ENCODE measurements at regions not wholly inside any gene's neighbourhood (a gene's known extent, or its start where the extent isn't known, plus 50 kb on each side); places are given as distances from the start of the nearest gene placed in this dataset.

GRCh38 chr5:143893638-143894037 lies 81.7 kb downstream of the HMHB1 start:
- Histone ChIP-seq H3K9me3 (ENCODE audit: severe bottlenecking) (no peaks in the 10 kb centered on the region), H3K4me3 (ENCODE audit: low read depth, low read length) (no peak overlapping the region), H3K36me3 (no peaks in the 10 kb centered on the region), H3K27ac (no peak overlapping the region), H3K27me3 (ENCODE audit: insufficient read depth, low read depth, severe bottlenecking) (no peaks in the 10 kb centered on the region)
- TF ChIP-seq CTCF (IDR thresholded peaks at IDR 0.05; ENCODE audit: low read depth, low read length), result no peak
- no peak for DNase-seq

GRCh38 chr5:143896516-143896915 lies 84.6 kb downstream of the HMHB1 start:
- Histone ChIP-seq H3K36me3 (no peaks in the 10 kb centered on the region), H3K27me3 (ENCODE audit: insufficient read depth, low read depth, severe bottlenecking) (no peaks in the 10 kb centered on the region), H3K9me3 (ENCODE audit: severe bottlenecking) (no peaks in the 10 kb centered on the region), H3K4me3 (ENCODE audit: low read depth, low read length) (no peak overlapping the region), H3K27ac (no peak overlapping the region)
- TF ChIP-seq CTCF (IDR thresholded peaks at IDR 0.05; ENCODE audit: low read depth, low read length), result no peak
- no peak for DNase-seq

- Histone ChIP-seq H3K4me3 (ENCODE audit: low read depth, low read length) (no peak overlapping the region), H3K9me3 (ENCODE audit: severe bottlenecking) (no peaks in the 10 kb centered on the region), H3K36me3 (no peaks in the 10 kb centered on the region), H3K27ac (no peak overlapping the region), H3K27me3 (ENCODE audit: insufficient read depth, low read depth, severe bottlenecking) (no peaks in the 10 kb centered on the region)
- DNase-seq, result no peak
- no peak for TF ChIP-seq CTCF (IDR thresholded peaks at IDR 0.05; ENCODE audit: low read depth, low read length)
Measured at GRCh38 chr5:143896966-143897365, 85.0 kb downstream of the HMHB1 start.

GRCh38 chr5:143898381-143898780 lies 86.4 kb downstream of the HMHB1 start:
- TF ChIP-seq CTCF (IDR thresholded peaks at IDR 0.05; ENCODE audit: low read depth, low read length), result no peak
- H3K9me3 ChIP-seq (ENCODE audit: severe bottlenecking), result no peaks in the 10 kb centered on the region
- H3K4me3 ChIP-seq (ENCODE audit: low read depth, low read length), result no peak overlapping the region
- no peaks in the 10 kb centered on the region for H3K27me3 ChIP-seq (ENCODE audit: insufficient read depth, low read depth, severe bottlenecking)
- H3K36me3 ChIP-seq, result no peaks in the 10 kb centered on the region
- H3K27ac ChIP-seq, result no peak overlapping the region
- DNase-seq, result no peak

GRCh38 chr5:143898916-143899591 lies 87.1 kb downstream of the HMHB1 start:
- Histone ChIP-seq H3K27ac (no peak overlapping the region), H3K27me3 (ENCODE audit: insufficient read depth, low read depth, severe bottlenecking) (no peaks in the 10 kb centered on the region), H3K4me3 (ENCODE audit: low read depth, low read length) (no peak overlapping the region), H3K9me3 (ENCODE audit: severe bottlenecking) (no peaks in the 10 kb centered on the region), H3K36me3 (no peaks in the 10 kb centered on the region)
- no peak for DNase-seq
- TF ChIP-seq CTCF (IDR thresholded peaks at IDR 0.05; ENCODE audit: low read depth, low read length), result no peak

GRCh38 chr5:143908959-143909358 lies 97.0 kb downstream of the HMHB1 start:
- no peak overlapping the region for H3K4me3 ChIP-seq (ENCODE audit: low read depth, low read length)
- no peak for TF ChIP-seq CTCF (IDR thresholded peaks at IDR 0.05; ENCODE audit: low read depth, low read length)
- no peaks in the 10 kb centered on the region for H3K27me3 ChIP-seq (ENCODE audit: insufficient read depth, low read depth, severe bottlenecking)
- H3K9me3 ChIP-seq (ENCODE audit: severe bottlenecking), result no peaks in the 10 kb centered on the region
- H3K27ac ChIP-seq, result no peak overlapping the region
- no peaks in the 10 kb centered on the region for H3K36me3 ChIP-seq
- DNase-seq, result no peak

All from WERI-Rb-1 (cell line).